BJ (cell line): ENCODE measurements at regions not wholly inside any gene's neighbourhood (a gene's known extent, or its start where the extent isn't known, plus 50 kb on each side); places are given as distances from the start of the nearest gene placed in this dataset.

Experiments
- CTCF ChIA-PET: fragments of 350-600 bp; formaldehyde crosslinking; extraction: SDS; loops from one replicate; lab custom pipeline; 2021; ENCODE audit warnings: antibody characterized with exemption, inconsistent platforms; lab: Yijun Ruan, JAX
- POLR2A ChIA-PET: fragments of 300-600 bp; sonication (Branson Sonifier 250); formaldehyde crosslinking; extraction: SDS; loops from one replicate; lab custom pipeline; 2021; ENCODE audit warnings: antibody characterized with exemption; lab: Charles Lee
- DNase-seq: peaks from one replicate; pipeline ENCODE4 v3.0.0-alpha.2; 2011; ENCODE audit warnings: low read depth
- H3K27me3 ChIP-seq: 2 replicates; pipeline ENCODE4 v1.6.0; 2011; ENCODE audit warnings: low read length; ENCODE audit not compliant: control insufficient read depth, insufficient read depth
- H3K36me3 ChIP-seq: 2 replicates; pipeline ENCODE4 v1.5.1; 2011; ENCODE audit warnings: low read length; ENCODE audit not compliant: control insufficient read depth, insufficient read depth
- H3K4me3 ChIP-seq: 2 replicates; pipeline ENCODE4 v1.5.1; 2011; ENCODE audit warnings: low read depth, mild to moderate bottlenecking, control low read depth, low read length
- TF ChIP-seq, protein P1 (sequence below): IDR thresholded peaks from 2 replicates; pipeline ENCODE4 v1.5.1; 2011; ENCODE audit warnings: low read depth, mild to moderate bottlenecking, control low read depth, inconsistent platforms, low read length, moderate library complexity; ENCODE audit not compliant: insufficient read depth

DNA sequence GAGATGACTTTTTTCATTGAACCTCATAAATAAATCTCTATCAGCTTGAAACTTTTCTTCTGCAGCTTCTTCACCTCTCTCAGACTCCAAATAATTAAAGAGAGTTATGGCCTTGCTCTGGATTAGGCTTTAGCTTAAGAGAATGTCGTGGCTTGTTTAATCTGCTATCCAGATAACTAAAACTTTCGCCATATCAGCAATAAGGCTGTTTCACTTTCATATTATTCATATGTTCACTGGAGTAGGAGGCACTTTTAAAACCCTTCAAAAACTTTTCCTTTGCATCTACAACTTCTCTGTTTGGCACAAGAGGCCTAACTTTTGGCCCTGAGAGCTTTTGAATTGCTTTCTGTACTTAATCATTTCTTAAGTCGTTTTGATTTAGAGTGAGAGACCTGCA is 386.9 kb upstream of the FAM174A start:
- H3K4me3 ChIP-seq, result no peak overlapping the region
- no peaks in the 10 kb centered on the region for H3K36me3 ChIP-seq
- POLR2A ChIA-PET, result no interaction called here
- no peak for DNase-seq
- no peaks in the 10 kb centered on the region for H3K27me3 ChIP-seq
- TF ChIP-seq, protein P1, sequence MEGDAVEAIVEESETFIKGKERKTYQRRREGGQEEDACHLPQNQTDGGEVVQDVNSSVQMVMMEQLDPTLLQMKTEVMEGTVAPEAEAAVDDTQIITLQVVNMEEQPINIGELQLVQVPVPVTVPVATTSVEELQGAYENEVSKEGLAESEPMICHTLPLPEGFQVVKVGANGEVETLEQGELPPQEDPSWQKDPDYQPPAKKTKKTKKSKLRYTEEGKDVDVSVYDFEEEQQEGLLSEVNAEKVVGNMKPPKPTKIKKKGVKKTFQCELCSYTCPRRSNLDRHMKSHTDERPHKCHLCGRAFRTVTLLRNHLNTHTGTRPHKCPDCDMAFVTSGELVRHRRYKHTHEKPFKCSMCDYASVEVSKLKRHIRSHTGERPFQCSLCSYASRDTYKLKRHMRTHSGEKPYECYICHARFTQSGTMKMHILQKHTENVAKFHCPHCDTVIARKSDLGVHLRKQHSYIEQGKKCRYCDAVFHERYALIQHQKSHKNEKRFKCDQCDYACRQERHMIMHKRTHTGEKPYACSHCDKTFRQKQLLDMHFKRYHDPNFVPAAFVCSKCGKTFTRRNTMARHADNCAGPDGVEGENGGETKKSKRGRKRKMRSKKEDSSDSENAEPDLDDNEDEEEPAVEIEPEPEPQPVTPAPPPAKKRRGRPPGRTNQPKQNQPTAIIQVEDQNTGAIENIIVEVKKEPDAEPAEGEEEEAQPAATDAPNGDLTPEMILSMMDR, result no peak
- CTCF ChIA-PET, result no interaction called here

DNA sequence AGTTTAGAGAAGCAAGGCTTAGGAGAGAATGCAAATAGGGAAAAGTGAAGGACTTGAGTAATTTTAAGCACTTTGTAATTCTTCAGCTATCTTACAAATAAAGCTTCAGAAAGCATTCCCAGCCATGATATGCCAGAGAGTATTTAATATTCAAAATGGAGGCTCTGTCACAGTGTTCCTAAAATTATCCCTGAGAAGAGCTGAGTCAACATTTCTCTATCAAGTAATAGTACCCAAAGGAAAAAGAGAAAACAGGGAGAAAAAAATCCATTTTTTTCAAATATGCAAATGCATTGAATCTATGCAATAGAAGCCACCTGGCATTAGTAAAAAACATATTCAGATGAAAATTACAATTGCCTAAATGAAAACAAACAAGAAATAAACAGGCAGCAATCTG is 392.6 kb upstream of the FAM174A start:
- no peaks in the 10 kb centered on the region for H3K27me3 ChIP-seq
- no peak overlapping the region for H3K4me3 ChIP-seq
- no peaks in the 10 kb centered on the region for H3K36me3 ChIP-seq
- TF ChIP-seq, protein P1, result no peak
- ChIA-PET POLR2A (no interaction called here), CTCF (no interaction called here)
- no peak for DNase-seq

DNA sequence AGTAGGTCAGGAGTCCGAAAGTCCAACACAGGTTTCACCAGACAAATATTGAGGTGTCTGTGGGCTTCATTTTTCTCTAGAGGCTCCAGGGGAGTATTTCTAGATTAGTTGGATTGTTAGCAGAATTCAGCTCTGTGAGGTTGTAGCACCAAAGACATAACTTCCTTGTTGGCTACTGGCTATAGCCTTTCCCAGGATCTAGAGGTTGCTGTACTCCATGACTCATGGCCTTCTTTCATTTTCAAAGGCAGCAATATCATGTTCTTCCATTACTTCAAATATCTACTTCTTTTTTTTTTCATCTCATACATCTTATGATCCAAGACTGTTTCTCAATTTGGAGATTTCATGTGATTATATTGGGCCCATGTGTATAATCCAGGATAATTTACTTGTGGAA is 404.0 kb upstream of the FAM174A start:
- Histone ChIP-seq H3K36me3 (no peaks in the 10 kb centered on the region), H3K4me3 (no peak overlapping the region), H3K27me3 (no peaks in the 10 kb centered on the region)
- ChIA-PET CTCF (no interaction called here), POLR2A (no interaction called here)
- TF ChIP-seq, protein P1, result no peak
- no peak for DNase-seq

DNA sequence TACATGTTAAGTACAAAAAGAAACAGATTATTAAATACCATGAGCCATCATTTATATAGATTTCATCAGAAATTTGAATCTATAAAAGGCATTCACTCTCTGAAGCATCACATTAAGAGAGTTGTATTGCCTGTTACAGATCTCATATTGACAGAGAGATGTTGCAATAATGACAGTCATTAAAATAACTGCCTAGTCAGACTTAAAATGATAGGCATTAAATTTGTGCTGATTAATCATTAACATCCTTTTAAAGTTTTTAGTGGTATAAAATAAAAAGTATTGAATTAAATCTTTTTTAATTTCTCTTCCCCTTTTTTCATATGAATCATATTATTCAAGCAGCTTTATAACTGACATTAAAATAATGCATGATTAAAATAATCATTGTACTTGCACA is 404.9 kb upstream of the FAM174A start:
- CTCF ChIA-PET, result no interaction called here

DNA sequence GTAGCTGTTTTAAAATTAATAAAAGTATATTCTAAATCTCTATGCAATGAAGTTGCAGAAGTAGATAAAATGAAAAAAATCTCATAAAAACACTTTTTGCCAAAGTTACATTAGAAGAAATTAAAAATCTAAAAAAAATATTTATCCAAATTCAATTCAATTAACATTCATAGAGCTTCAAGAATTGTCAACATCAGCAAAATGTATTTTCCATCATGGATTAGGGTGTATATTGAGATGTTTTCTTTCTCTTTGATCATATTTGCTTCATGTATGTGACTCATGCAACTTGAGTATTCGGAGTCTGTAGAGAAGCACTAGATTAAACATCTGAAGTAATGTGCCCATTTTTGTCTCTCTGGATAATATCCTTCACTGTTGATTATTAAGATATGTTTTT is 415.3 kb upstream of the FAM174A start:
- TF ChIP-seq, protein P1, result no peak
- H3K4me3 ChIP-seq, result no peak overlapping the region
- CTCF ChIA-PET, result no interaction called here

More for the DNA sequence above, 404.9 kb upstream of the FAM174A start:
- Histone ChIP-seq H3K36me3 (no peaks in the 10 kb centered on the region), H3K27me3 (no peaks in the 10 kb centered on the region), H3K4me3 (no peak overlapping the region)
- DNase-seq, result no peak
- TF ChIP-seq, protein P1, result no peak
- POLR2A ChIA-PET, result no interaction called here

More for the DNA sequence above, 415.3 kb upstream of the FAM174A start:
- DNase-seq, result no peak
- POLR2A ChIA-PET, result no interaction called here
- H3K36me3 ChIP-seq, result no peaks in the 10 kb centered on the region
- no peaks in the 10 kb centered on the region for H3K27me3 ChIP-seq
